Mesodermal cell (in vitro differentiated cells): ENCODE measurements at regions not wholly inside any gene's neighbourhood (a gene's known extent, or its start where the extent isn't known, plus 50 kb on each side); places are given as distances from the start of the nearest gene placed in this dataset.

Experiments used
- H3K27ac ChIP-seq: 2 replicates; pipeline ENCODE4 v1.7.0; 2013; ENCODE audit warnings: mild to moderate bottlenecking, low read depth, low read length, moderate library complexity; ENCODE audit not compliant: severe bottlenecking
- H3K36me3 ChIP-seq: 2 replicates; pipeline ENCODE4 v1.7.1; 2013; ENCODE audit warnings: mild to moderate bottlenecking, low read length, moderate library complexity; ENCODE audit not compliant: control insufficient read depth, insufficient read depth
- H3K4me1 ChIP-seq: one replicate; pipeline ENCODE4 v1.7.1; 2013; ENCODE audit warnings: mild to moderate bottlenecking, low read length; ENCODE audit not compliant: insufficient read depth, control insufficient read depth, poor library complexity, severe bottlenecking
- H3K4me3 ChIP-seq: 2 replicates; pipeline ENCODE4 v1.7.0; 2013; ENCODE audit warnings: low read length, control low read depth, mild to moderate bottlenecking; ENCODE audit not compliant: insufficient read depth, poor library complexity, severe bottlenecking; ENCODE audit errors: extremely low read depth
- H3K9me3 ChIP-seq: 2 replicates; pipeline ENCODE4 v1.7.1; 2013; ENCODE audit warnings: mild to moderate bottlenecking, low read length, moderate library complexity; ENCODE audit not compliant: control insufficient read depth
- WGBS, 2 experiments: methylation state at CpG; one replicate each; pipeline ENCODE4 v1.1.5; 2013; ENCODE audit warnings: missing lambda C conversion rate in 2 of 2; ENCODE audit not compliant: insufficient coverage in 2 of 2; 5-methylcytosine and 5-hydroxymethylcytosine counted together

GRCh38 chr3:195012100-195012499, 258.9 kb downstream of the XXYLT1 start:
- WGBS, 2 experiments: 94 to 98% methylated on average over 4 of the region's 4 CpGs
- Histone ChIP-seq H3K36me3 (no peaks in the 10 kb centered on the region), H3K27ac (no peak overlapping the region), H3K9me3 (peaks cover 17% of the 10 kb centered on the region), H3K4me3 (no peak overlapping the region), H3K4me1 (peaks cover 18% of the 10 kb centered on the region)

GRCh38 chr3:195012571-195012970, 258.4 kb downstream of the XXYLT1 start:
- Histone ChIP-seq H3K9me3 (peaks cover 17% of the 10 kb centered on the region), H3K27ac (no peak overlapping the region), H3K36me3 (no peaks in the 10 kb centered on the region), H3K4me3 (no peak overlapping the region), H3K4me1 (peaks cover 18% of the 10 kb centered on the region)
- 83 to 89% methylated on average over 3 to 4 of the region's 4 CpGs for WGBS, 2 experiments

GRCh38 chr3:195013411-195014361, 257.3 kb downstream of the XXYLT1 start:
- WGBS, 2 experiments: 86 to 92% methylated on average over 15 to 16 of the region's 17 CpGs
- no peaks in the 10 kb centered on the region for H3K36me3 ChIP-seq
- H3K4me3 ChIP-seq: no peak overlapping the region
- peaks cover 16% of the 10 kb centered on the region for H3K9me3 ChIP-seq
- peaks cover 18% of the 10 kb centered on the region for H3K4me1 ChIP-seq
- peak overlapping the region; percentile 41 for H3K27ac ChIP-seq

GRCh38 chr3:195015021-195015420, 255.9 kb downstream of the XXYLT1 start:
- no peak overlapping the region for H3K27ac ChIP-seq
- H3K36me3 ChIP-seq: no peaks in the 10 kb centered on the region
- whole genome bisulfite sequencing, 2 experiments: 63 to 92% methylated on average over 2 of the region's 5 CpGs

GRCh38 chr3:195017151-195017550, 253.8 kb downstream of the XXYLT1 start:
- H3K36me3 ChIP-seq: no peaks in the 10 kb centered on the region
- WGBS, 2 experiments: 92% methylated on average over 3 of the region's 4 CpGs

More at GRCh38 chr3:195015021-195015420, 255.9 kb downstream of the XXYLT1 start:
- Histone ChIP-seq H3K9me3 (peaks cover 3% of the 10 kb centered on the region), H3K4me1 (peaks cover 18% of the 10 kb centered on the region), H3K4me3 (no peak overlapping the region)

More at GRCh38 chr3:195017151-195017550, 253.8 kb downstream of the XXYLT1 start:
- H3K27ac ChIP-seq: no peak overlapping the region
- no peaks in the 10 kb centered on the region for H3K9me3 ChIP-seq
- peaks cover 26% of the 10 kb centered on the region for H3K4me1 ChIP-seq
- no peak overlapping the region for H3K4me3 ChIP-seq
